NCI-H2196 treated with DMSO at 0.1 percent for 48 hours (cell line): ENCODE measurements at regions not wholly inside any gene's neighbourhood (a gene's known extent, or its start where the extent isn't known, plus 50 kb on each side); places are given as distances from the start of the nearest gene placed in this dataset.
"Not testable (repeated sequence)": the region's sequence is repeated elsewhere in the genome, so short reads cannot be mapped to it uniquely, and the experiment has no call there.

Experiments used
- DNase-seq: peaks from one replicate; lab custom pipeline; 2025; ENCODE audit not compliant: unreplicated experiment; lab: John Stamatoyannopoulos, UW

DNA sequence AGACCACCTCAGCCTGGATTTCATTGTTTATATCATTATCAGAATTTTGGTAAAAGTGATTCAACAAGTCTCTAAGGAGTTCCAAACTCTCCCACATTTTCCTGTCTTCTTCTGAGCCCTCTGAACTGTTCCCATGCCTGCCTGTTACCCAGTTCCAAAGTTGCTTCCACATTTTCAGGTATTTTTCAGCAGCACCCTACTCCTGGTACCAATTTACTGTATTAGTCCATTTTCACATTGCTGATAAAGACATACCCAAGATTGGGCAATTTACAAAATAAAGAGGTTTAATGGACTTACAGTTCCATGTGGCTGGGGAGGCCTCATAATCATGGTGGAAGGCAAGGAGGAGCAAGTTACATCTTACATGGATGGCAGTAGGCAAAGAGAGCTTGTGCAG is 1087.3 kb downstream of the DIAPH3 start:
- DNase-seq, result not testable (repeated sequence)

DNA sequence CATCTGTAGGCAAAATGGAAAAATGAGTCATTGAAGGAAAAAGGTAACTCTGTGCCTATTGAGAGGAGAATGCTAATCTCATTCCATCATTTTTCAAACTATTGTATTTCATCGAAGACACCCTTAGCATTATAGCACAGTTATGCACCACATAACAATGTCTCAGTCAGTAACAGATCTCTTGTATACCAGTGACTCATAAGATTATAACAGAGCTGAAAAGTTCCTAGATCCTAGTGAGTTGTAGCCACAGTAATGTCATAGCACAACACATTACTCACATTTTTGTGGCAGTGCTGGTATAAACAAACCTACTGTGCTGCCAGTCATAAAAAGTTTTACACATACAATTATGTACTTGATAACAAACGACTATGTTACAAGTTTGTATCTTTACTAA is 1077.6 kb downstream of the DIAPH3 start:
- DNase-seq, result no peak

GRCh38 chr13:59088716-59089115 is 1075.0 kb downstream of the DIAPH3 start:
- DNase-seq, result no peak

- no peak for DNase-seq
Measured at GRCh38 chr13:59094181-59094580, 1069.5 kb downstream of the DIAPH3 start.

DNA sequence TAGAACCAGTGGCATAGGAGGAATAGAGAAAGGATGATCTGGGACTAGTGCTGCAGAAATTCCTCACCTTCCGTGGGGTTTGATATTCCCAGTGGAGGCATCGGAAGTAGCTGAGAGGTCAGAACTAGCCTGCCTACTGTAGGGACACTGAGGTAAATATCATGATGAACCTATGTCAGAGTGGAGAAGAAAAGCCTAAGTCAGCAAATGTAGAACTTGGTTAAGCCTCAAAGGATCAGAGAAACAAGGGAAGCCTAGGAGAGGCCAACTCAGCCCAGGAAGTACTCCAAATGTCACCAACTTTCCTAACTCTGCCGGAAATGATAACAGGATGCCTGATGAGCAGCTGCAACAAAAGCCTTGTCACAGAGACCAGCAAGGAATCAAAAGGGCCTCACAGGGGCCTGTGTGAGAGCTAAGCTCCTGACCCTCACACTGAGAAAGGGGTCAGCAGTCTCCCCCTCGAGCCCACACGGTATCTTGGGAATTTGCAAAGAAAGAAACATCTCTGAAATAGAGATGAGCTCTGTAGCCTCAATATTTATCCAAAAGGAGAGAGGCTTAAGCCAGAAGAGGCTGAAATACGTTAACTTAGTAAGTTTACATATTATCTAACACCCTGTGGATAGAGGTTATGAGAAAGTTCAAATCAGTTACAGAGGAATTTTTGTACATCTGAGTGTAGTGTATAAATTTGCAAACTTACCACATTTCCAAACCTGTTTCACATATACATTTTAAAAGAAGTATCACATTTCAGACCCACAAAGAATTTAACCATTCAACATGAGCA is 1064.3 kb downstream of the DIAPH3 start:
- DNase-seq, result no peak

- DNase-seq, result no peak
Measured at GRCh38 chr13:59103004-59103768, 1060.5 kb downstream of the DIAPH3 start.

- no peak for DNase-seq
Measured at GRCh38 chr13:59111751-59112171, 1052.0 kb downstream of the DIAPH3 start.

- no peak for DNase-seq
Measured at GRCh38 chr13:59112221-59112718, 1051.5 kb downstream of the DIAPH3 start.

DNA sequence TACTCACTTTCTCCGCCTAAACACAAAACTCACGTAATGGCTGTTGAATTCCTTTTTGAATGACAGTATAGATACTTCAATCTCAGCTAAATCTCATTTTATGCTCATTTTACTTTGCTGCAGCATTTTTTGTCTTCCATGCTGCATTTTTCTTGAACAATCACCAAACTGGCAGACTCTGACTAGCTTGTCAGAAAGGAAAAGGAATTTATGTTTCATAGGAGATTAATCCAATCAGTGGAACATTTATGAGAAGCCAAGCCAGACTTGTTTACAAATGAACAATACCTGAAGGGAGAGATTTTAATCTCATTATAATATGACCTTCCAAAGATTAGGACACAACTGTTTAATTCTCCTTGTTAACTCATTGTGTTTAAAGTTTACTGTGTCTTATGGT is 1044.3 kb downstream of the DIAPH3 start:
- no peak for DNase-seq

DNA sequence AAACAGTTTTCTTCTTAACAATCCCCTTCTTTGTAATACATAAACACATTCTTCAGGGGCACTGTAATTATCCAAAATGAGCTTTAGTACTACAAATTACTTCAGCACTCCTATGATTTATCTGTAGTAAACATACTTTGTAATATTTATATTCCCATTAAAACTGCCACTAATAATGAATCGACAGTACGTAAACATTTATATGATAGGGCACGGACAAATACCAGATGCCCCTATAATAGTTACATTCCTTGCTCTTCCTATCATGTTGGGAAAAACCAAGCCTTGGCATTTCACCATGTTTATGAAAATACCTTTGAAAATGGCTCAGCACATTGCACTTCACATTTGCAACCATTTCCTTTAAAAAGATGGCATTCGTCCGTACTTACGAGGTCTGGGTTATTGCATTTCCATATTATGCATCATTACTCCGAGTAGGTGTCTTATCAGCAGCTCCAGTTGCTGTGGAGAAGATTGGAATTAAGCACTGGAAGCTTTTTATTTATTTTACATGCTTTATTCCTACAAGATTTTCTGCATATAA is 1043.4 kb downstream of the DIAPH3 start:
- DNase-seq, result no peak

GRCh38 chr13:59121507-59121906 is 1042.2 kb downstream of the DIAPH3 start:
- DNase-seq, result no peak

DNA sequence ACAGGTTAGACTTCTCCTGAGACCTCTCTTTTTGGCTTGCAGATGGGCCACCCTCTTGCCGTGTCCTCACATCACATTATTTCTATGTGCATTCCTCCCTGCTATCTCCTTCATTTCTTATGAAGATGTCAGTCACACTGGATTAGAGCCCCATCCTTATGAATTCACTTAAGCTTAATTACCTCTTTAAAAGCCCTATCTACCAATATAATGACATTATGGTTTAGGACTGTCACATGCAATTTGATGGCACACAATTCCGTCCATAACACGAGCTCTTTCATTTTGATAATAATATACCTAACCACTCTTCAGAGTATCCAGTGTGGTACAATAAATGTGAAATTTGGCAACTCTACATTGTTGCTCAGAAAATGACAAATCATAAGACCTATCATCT is 1037.3 kb downstream of the DIAPH3 start:
- DNase-seq, result no peak

DNA sequence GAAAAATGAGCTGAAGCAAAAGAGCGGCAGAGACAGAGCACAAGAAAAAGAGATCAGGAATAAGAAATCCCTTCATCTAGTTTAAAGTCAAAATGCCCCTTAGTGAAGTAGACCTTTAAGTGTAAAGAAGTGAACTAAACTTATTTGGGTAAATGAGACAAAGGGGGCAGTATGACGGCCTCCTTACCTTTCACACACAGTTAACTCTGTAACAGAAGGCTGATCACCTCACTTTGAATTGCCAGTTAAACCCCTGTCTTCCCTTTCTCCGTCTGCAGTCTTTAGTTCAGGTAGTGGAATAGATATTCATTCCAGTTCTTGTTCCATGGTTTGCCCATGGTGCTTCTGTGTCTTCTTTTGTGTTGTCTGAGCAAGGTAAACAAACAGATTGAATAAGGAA is 1029.8 kb downstream of the DIAPH3 start:
- DNase-seq, result no peak

DNA sequence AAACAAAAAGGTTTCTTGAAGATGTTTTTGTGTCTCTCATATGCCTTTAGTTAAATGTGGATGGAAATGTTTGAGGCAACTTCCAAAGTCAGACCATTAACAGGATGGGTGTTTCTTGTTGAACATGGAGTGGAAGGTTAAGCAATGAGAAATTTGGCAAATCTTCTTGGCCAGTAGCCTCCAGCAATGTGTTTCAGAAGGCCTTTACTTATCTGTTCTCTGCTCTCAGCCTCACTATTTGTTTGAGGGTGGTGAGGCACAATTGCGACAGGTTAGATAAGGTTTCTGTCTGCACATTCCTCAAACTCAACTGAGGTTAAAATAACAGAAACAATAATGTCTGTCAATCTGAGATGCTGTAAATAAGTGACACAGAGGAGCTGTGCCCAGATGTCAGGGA is 1019.0 kb downstream of the DIAPH3 start:
- DNase-seq, result no peak

DNA sequence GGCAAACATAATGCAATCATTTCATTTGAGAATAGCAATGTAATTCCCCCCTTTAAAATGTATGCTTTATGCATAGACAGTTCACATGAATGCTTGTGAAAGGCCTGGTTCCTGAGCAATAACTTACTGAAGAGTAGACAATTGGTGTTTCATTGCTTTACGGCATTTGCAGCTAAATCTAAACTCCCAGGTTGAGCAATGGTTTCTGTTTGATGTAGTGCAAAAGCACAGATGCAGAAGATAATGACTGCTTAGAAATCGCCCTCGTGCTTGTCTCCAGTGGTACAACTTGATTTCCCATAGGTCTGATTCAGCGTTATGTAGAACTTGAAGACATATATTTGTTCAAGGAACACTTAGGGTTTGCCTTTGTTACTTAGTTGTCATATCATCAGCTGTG is 1018.3 kb downstream of the DIAPH3 start:
- DNase-seq, result no peak

- DNase-seq, result no peak
Measured at GRCh38 chr13:59157181-59157580, 1006.5 kb downstream of the DIAPH3 start.

GRCh38 chr13:59166174-59166573 is 997.6 kb downstream of the DIAPH3 start:
- no peak for DNase-seq

DNA sequence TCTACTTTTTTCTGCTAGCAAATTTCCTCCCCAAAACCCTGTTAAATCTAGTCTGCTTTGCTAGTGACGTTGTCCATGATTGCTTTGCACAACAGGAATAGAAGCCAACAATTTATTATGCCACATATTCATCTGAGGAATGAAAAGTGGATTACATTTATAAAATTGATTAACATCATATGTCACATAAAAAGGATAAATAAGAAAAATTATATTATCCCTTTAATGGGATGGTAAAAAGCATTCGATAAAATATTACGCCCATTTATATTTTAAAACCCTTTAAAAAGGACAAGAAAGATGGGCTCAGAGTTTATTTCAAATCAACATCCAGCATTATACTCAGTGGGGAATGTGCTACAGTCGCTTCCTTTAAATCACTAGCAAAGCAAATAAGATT is 991.7 kb downstream of the DIAPH3 start:
- no peak for DNase-seq

DNA sequence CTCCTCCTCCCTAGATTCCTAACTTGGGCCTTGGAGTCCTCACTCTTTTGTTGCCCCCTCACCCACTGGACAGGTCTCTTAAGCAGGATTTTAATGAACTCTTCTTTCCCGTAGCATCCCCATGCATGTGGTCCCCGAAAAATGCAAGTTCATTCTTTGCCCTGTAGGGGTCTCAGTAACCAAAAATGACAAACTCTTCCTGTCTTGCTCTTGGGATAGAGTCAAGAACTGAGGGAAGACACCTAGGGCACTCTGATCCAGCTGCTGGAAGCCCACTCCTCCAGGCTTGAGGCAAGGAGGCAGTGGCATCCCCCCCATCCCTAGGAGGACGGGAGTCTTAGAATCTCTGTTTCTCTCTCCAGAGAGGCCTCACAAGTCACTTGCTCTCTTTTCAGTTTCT is 987.0 kb downstream of the DIAPH3 start:
- DNase-seq, result no peak

DNA sequence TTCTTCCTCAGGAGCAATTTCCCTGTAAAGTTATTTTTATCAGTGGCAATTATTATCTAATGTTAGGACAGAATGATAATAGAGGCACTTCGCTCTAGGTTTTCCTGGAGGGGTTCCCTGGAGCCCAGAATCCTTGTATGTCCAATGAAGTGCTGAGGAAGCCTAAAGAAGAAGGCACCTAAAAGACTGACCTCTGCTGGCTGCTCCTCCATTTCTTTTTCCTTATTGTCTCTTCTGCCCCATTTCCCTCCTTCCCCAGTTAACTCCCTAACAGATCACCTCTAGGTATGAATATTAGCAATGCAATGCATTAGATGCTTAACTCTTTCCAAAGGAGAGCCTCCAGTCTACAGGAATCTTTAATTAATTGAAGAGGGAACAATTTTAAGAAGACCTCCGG is 985.4 kb downstream of the DIAPH3 start:
- DNase-seq, result no peak

- no peak for DNase-seq
Measured at GRCh38 chr13:59182241-59182640, 981.5 kb downstream of the DIAPH3 start.

DNA sequence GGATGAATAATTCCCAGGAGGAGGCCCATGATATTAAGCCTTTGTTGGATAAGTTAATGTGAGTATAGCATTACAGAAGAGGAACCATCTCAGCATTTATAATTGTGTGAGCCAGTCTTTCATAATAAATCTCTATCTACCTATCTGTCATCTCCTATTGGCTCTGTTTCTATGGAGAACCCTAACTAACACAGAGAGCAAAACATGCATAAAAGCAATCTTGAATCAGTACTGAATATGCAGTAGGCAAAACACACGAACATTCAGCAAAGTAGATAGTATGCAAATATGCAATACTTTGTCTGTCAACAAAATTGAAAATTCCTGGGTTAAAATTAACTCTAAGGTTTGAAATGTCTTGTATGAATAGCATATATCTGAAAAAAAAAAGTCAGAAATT is 966.3 kb downstream of the DIAPH3 start:
- no peak for DNase-seq
